ENCODE measurements at regions not wholly inside any gene's neighbourhood (a gene's known extent, or its start where the extent isn't known, plus 50 kb on each side); places are given as distances from the start of the nearest gene placed in this dataset.

DNA sequence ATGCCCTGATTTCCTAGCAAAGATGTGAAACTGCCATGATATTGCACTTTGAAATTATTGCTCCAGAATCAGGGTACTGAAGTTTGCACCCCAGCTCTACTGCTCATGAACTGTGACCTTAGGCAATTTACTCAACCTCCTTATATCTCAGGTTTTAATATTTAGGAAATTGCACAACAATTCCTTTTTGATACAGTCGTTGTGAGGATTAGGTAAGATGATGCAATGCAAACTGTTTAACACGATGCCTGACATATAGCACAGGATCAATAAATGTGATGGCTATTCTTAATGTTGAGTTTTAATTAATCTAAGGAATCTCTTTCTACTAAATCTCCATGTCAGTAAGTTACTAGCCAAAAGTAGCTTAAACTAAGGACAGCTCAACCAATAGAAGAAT is 555.8 kb downstream of the GALC start:
- TF ChIP-seq EZH2 (IDR thresholded peaks at IDR 0.05; ENCODE audit: low read depth), result no peak
- TF ChIP-seq, protein P1, sequence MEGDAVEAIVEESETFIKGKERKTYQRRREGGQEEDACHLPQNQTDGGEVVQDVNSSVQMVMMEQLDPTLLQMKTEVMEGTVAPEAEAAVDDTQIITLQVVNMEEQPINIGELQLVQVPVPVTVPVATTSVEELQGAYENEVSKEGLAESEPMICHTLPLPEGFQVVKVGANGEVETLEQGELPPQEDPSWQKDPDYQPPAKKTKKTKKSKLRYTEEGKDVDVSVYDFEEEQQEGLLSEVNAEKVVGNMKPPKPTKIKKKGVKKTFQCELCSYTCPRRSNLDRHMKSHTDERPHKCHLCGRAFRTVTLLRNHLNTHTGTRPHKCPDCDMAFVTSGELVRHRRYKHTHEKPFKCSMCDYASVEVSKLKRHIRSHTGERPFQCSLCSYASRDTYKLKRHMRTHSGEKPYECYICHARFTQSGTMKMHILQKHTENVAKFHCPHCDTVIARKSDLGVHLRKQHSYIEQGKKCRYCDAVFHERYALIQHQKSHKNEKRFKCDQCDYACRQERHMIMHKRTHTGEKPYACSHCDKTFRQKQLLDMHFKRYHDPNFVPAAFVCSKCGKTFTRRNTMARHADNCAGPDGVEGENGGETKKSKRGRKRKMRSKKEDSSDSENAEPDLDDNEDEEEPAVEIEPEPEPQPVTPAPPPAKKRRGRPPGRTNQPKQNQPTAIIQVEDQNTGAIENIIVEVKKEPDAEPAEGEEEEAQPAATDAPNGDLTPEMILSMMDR (conservative IDR thresholded peaks at IDR 0.05), result no peak

All from PC-9 (cell line).